Fibroblast of lung (primary cell): ENCODE measurements at regions not wholly inside any gene's neighbourhood (a gene's known extent, or its start where the extent isn't known, plus 50 kb on each side); places are given as distances from the start of the nearest gene placed in this dataset.

Experiments
- EZH2 ChIP-seq: IDR thresholded peaks from 2 replicates; pipeline ENCODE4 v1.5.1; 2012; ENCODE audit warnings: low read length, control low read depth, mild to moderate bottlenecking; ENCODE audit errors: missing control alignments
- TF ChIP-seq, protein P1 (sequence below), 2 donors: IDR thresholded peaks in 1 of 2; conservative IDR thresholded peaks in 1 of 2; 1 replicate in 1 of 2; 2 replicates in 1 of 2; pipeline ENCODE4 v1.5.1; 2011 to 2012; ENCODE audit warnings: low read length in 2 of 2, control low read depth in 1 of 2, inconsistent platforms in 1 of 2, low read depth in 1 of 2, mild to moderate bottlenecking in 1 of 2

GRCh38 chr2:176907341-176907740, 305.3 kb upstream of the HNRNPA3 start:
- TF ChIP-seq, protein P1, sequence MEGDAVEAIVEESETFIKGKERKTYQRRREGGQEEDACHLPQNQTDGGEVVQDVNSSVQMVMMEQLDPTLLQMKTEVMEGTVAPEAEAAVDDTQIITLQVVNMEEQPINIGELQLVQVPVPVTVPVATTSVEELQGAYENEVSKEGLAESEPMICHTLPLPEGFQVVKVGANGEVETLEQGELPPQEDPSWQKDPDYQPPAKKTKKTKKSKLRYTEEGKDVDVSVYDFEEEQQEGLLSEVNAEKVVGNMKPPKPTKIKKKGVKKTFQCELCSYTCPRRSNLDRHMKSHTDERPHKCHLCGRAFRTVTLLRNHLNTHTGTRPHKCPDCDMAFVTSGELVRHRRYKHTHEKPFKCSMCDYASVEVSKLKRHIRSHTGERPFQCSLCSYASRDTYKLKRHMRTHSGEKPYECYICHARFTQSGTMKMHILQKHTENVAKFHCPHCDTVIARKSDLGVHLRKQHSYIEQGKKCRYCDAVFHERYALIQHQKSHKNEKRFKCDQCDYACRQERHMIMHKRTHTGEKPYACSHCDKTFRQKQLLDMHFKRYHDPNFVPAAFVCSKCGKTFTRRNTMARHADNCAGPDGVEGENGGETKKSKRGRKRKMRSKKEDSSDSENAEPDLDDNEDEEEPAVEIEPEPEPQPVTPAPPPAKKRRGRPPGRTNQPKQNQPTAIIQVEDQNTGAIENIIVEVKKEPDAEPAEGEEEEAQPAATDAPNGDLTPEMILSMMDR (conservative IDR thresholded peaks at IDR 0.05 in 1 of 2, IDR thresholded peaks at IDR 0.05 in 1 of 2; ENCODE audit: low read depth in 1 of 2, low read length in 2 of 2): no peak
- TF ChIP-seq EZH2: no peak
